SHP77 treated with DMSO at 0.1 percent for 48 hours (cell line): ENCODE measurements at regions not wholly inside any gene's neighbourhood (a gene's known extent, or its start where the extent isn't known, plus 50 kb on each side); places are given as distances from the start of the nearest gene placed in this dataset.

Source experiments
- DNase-seq: peaks from one replicate; lab custom pipeline; 2025; lab: John Stamatoyannopoulos, UW

- DNase-seq: no peak
These were observed 124.4 kb upstream of the ADAMTSL1 start for GRCh38 chr9:18349530-18349929.

DNA sequence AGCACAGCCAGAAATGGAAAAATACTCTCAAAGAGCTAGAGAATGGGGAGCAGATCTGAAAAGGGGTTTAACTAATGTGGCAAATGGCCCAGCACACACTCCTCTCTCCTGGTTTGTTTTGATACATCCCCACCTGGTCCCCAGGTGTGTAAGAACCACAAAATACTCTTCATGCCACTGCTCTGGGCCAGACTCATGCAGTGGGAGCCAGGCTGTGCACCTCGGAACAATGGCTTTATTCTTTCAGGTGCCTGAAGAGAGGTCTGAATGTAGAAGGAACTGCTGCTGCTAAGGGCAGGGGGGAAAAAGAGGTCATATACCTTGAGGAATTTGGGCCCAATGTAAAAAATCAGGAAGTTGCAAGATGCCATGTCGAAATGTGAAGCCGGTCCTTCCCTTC, 123.9 kb upstream of the ADAMTSL1 start:
- DNase-seq: no peak

- DNase-seq: no peak
These were observed 122.9 kb upstream of the ADAMTSL1 start for GRCh38 chr9:18350995-18351595.

DNA sequence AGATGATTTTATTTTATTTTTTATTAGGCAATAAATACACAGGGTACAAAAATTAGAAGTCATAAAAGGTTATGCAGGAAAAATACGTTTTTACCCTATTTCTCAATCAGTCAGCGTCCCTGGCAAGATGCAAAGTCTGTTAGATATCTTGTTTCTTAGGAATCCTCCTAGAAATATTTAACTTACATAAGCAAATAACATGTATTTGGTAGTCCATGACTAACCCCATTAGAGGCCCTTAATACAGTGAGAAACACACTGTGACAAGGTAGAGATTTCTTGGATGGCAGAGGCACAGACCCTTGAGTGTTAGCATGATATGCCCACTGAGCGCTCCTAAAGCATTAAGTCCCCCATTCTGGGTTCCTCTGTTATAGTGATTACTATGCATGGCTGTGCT, 121.2 kb upstream of the ADAMTSL1 start:
- DNase-seq: no peak

GRCh38 chr9:18353473-18353872, 120.5 kb upstream of the ADAMTSL1 start:
- DNase-seq: no peak

GRCh38 chr9:18357321-18357720, 116.6 kb upstream of the ADAMTSL1 start:
- no peak for DNase-seq

GRCh38 chr9:18358325-18358724, 115.6 kb upstream of the ADAMTSL1 start:
- no peak for DNase-seq

GRCh38 chr9:18359335-18359734, 114.6 kb upstream of the ADAMTSL1 start:
- no peak for DNase-seq

DNA sequence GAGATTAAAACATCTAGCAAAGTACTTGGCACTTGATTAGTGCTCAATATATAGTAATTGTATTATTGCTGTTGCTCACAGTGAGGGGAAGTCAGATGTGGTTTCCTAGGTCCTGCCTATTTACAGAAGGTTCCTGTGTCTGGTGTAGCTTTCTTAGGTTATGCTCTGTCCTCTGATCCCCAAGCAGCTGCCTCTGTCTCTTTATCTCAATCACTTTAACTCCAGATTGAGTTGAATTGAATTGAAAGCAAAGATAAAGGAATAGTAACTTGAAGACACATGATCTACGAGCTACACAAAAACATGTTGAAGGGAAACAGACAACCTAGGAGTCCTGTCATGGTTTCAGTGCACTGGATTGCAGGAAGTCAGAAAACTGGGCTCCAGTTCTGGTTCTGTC, 113.9 kb upstream of the ADAMTSL1 start:
- no peak for DNase-seq

DNA sequence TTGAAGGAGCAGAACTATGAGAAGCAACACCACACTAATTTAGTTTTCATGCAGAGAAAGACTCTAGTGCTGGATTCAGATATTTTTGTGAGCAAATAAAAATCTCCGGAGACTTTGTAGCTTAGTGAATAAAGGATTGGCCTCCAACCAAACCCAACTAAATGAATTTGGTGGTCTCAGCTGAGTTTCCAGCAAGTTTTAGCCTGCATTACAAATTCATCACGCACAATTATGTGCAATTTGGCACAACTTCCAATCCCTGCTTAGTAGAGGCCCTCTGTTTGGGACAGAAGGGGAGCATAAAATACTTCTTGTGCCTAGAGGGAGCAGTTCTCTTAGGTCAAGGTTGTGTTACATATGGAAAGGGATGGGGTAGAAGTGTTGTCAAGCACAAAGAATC, 112.3 kb upstream of the ADAMTSL1 start:
- no peak for DNase-seq

- no peak for DNase-seq
These were observed 111.8 kb upstream of the ADAMTSL1 start for GRCh38 chr9:18362166-18362565.

DNA sequence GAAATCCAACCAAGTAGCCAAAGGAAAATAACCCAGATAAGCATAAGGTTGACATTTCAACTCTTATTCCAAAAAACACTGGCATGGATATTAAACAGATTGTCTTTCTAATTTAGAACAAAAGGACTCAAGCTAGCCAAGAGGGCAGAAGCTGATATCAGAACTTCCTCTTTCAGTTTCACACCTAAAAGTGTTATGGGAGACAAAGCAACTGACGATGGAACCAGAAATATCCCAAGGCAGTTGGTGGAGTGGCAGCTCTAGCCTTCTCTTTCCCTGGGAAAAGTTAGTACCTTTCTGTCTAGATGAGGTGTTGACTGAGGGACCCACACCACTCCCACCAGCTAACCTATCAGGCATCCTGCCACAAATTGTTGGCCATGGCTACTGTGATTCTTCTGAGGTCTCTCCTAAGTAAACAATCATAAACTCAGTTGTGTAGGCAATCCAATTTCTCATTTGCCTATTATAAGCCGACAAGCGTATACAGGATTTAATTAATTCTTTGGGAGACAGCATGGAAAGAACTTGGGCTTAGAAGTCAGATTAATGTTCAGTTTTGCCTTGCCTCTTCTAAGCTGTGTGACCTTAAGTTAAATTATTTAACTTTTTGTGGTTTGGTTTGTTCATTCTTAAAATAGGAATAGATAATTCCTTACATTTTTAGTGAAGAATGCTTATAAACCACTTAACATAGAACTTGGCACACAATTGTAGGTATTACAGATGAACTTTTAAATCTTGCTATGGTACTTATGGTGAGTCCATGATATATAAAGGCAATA, 110.9 kb upstream of the ADAMTSL1 start:
- DNase-seq: no peak

- no peak for DNase-seq
These were observed 108.3 kb upstream of the ADAMTSL1 start for GRCh38 chr9:18365651-18366050.

- DNase-seq: no peak
These were observed 107.8 kb upstream of the ADAMTSL1 start for GRCh38 chr9:18366184-18366583.

GRCh38 chr9:18368206-18368605, 105.7 kb upstream of the ADAMTSL1 start:
- DNase-seq: no peak

GRCh38 chr9:18371141-18371540, 102.8 kb upstream of the ADAMTSL1 start:
- no peak for DNase-seq

GRCh38 chr9:18371621-18372020, 102.3 kb upstream of the ADAMTSL1 start:
- DNase-seq: no peak

GRCh38 chr9:18379073-18379811, 94.7 kb upstream of the ADAMTSL1 start:
- DNase-seq: no peak

- DNase-seq: no peak
These were observed 91.7 kb upstream of the ADAMTSL1 start for GRCh38 chr9:18382243-18382642.

DNA sequence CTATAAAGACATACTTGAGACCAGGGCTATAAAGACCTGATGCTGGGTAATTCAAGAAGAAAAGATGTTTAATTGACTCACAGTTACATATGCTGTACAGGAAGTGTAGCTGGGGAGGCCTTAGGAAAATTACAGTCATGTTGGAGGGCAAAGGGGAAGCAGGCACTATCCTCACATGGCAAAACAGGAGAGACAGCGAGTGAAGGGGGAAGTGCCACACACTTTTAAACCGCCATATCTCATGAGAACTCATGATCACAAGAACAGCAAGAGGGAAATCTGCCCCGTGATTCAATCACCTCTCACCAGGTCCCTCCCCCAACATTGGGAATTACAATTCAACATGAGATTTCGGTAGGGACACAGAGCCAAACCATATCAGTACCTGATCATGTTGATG, 89.9 kb upstream of the ADAMTSL1 start:
- DNase-seq: no peak

DNA sequence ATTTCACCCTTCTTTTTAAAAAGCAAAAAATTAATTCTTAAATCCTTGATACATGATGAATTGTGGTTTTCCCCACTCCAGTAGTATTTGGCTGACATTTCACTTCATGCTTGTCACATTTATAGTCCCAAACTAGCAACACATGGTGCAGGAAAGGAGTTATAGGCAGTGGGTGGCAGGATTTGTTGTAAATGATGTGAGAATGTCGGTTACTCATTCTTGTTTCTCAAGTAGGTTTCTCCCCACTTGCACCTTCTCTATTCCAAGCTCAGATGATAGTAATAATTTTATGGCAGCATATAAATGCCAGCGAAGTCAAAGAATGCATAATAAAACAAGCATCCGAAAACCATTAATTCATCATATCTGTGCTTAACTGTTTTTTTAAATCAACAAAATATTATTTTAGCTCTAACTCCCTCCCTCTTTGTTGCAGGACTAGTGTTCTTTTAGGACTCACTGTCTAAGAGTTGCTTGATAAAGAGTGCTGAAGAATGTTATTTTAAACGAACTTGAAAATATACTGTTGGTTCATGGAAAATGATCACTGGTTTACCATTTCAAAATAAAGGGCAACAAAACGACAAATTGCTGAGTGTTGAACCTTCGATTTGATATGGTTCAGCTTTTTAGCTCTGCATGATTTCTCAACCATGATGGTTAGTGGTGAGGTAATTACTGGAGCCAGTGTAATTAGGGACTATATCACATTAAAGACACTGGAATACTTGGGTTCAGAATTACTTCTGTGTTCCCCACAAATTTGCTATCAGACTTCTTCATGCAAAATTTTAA, 88.1 kb upstream of the ADAMTSL1 start:
- DNase-seq: no peak

DNA sequence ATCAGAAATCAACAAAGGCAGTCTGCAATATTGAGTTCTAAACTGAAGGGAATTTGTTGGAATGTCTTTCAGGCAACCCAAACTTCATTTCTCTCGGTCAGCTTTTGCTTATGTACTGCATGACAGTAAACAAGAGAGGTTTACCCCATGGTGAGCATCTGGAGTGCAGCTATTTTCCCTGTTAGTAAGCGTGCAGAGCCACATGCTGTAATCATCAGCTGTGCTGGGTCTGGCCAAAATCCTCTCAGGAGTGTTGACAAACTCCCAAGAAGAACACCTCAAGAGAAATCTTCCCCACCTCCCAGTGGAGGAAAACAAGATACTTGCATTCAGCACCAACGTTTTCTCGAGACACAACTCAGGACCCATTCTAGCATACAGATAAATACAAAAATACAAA, 83.6 kb upstream of the ADAMTSL1 start:
- no peak for DNase-seq
